NT2/D1 (cell line): ENCODE measurements at regions not wholly inside any gene's neighbourhood (a gene's known extent, or its start where the extent isn't known, plus 50 kb on each side); places are given as distances from the start of the nearest gene placed in this dataset.

ENCODE experiments used
- SUZ12 ChIP-seq: IDR thresholded peaks from 2 replicates; pipeline ENCODE4 v1.6.1; 2011; ENCODE audit not compliant: insufficient read length, insufficient read depth; ENCODE audit errors: extremely low read depth
- YY1 ChIP-seq: IDR thresholded peaks from 2 replicates; pipeline ENCODE4 v1.6.1; 2011; ENCODE audit not compliant: insufficient read length, insufficient read depth
- ZNF274 ChIP-seq: IDR thresholded peaks from 2 replicates; pipeline ENCODE4 v1.6.1; 2011; ENCODE audit warnings: mild to moderate bottlenecking, low read depth, low read length

DNA sequence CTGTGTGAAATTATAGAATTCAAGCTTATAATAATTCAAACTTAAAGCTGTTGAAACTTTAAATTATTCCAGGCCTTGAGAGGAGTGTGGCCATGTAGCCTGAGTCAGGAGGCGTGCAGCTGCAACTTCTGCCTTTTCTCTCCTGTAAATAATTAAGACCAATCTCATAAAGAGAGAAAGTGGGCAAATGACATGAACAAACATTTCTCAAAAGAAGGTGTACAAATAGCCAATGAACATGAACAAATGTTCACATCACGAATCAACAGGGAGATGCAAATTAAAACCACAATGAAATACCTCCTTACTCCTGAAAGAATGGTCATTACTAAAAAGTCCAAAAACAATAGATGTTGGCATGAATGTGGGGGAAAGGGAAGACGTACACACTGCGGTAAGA is 149.1 kb upstream of the MYCN start:
- TF ChIP-seq YY1 (no peak), ZNF274 (no peak), SUZ12 (no peak)
